ENCODE measurements at regions not wholly inside any gene's neighbourhood (a gene's known extent, or its start where the extent isn't known, plus 50 kb on each side); places are given as distances from the start of the nearest gene placed in this dataset.

DNA sequence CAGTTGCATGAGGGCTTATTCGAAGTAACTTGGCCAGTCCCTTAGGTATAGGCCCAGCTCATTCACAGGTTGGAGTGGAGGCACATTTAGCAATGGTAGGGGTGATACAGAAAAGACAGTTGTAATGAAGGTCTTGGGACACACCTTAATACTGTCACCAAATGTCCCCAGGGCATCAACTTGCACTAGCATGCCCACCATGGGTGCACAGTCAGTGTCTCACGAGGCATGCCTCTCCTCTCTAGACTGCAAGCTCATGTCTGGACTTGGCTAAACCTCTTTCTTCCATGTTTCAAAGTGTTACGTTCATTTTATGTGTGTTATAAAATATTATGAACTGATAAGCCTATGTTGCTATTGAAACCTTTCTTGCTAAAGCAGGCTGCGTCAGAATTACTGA lies 124.0 kb upstream of the ECI2 start:
- no peak for TF ChIP-seq POLR2A (IDR thresholded peaks at IDR 0.05)
- no peak for TF ChIP-seq CTCF (IDR thresholded peaks at IDR 0.05 in 8 of 11, conservative IDR thresholded peaks at IDR 0.05 in 3 of 11)
- no peak for TF ChIP-seq POLR2AphosphoS5 (IDR thresholded peaks at IDR 0.05)

Data from spleen (tissue), 7 donors.